GM19023 (cell line): ENCODE measurements at regions not wholly inside any gene's neighbourhood (a gene's known extent, or its start where the extent isn't known, plus 50 kb on each side); places are given as distances from the start of the nearest gene placed in this dataset.

Source experiments
- ATAC-seq: cut with Tn5 transposase; IDR thresholded peaks from one replicate; pipeline ENCODE4 v1.9.1; 2021; ENCODE audit warnings: mild to moderate bottlenecking, moderate library complexity; ENCODE audit not compliant: unreplicated experiment

- no peak for ATAC-seq
Measured at GRCh38 chr20:22003680-22004079, 298.2 kb downstream of the PAX1 start.

- ATAC-seq: no peak
Measured at GRCh38 chr20:22001886-22002285, 296.4 kb downstream of the PAX1 start.

- ATAC-seq: no peak
Measured at GRCh38 chr20:21995461-21995860, 290.0 kb downstream of the PAX1 start.

- ATAC-seq: no peak
Measured at GRCh38 chr20:21994203-21994602, 288.7 kb downstream of the PAX1 start.

GRCh38 chr20:21982559-21982958 is 277.1 kb downstream of the PAX1 start:
- no peak for ATAC-seq

- ATAC-seq: no peak
Measured at GRCh38 chr20:21981597-21982344, 276.3 kb downstream of the PAX1 start.

GRCh38 chr20:21981179-21981578 is 275.7 kb downstream of the PAX1 start:
- ATAC-seq: no peak

GRCh38 chr20:21971436-21971835 is 266.0 kb downstream of the PAX1 start:
- ATAC-seq: no peak

GRCh38 chr20:21968486-21968885 is 263.0 kb downstream of the PAX1 start:
- ATAC-seq: no peak

GRCh38 chr20:21967481-21967880 is 262.0 kb downstream of the PAX1 start:
- no peak for ATAC-seq

GRCh38 chr20:21956591-21956990 is 251.1 kb downstream of the PAX1 start:
- no peak for ATAC-seq

- no peak for ATAC-seq
Measured at GRCh38 chr20:21947406-21947805, 241.9 kb downstream of the PAX1 start.

- no peak for ATAC-seq
Measured at GRCh38 chr20:21944227-21944626, 238.8 kb downstream of the PAX1 start.

GRCh38 chr20:21941941-21942805 is 236.7 kb downstream of the PAX1 start:
- ATAC-seq: no peak

GRCh38 chr20:21936720-21937380 is 231.4 kb downstream of the PAX1 start:
- ATAC-seq: no peak

- ATAC-seq: no peak
Measured at GRCh38 chr20:21936261-21936660, 230.8 kb downstream of the PAX1 start.

- no peak for ATAC-seq
Measured at GRCh38 chr20:21933526-21933925, 228.1 kb downstream of the PAX1 start.

- ATAC-seq: no peak
Measured at GRCh38 chr20:21921251-21921650, 215.8 kb downstream of the PAX1 start.

GRCh38 chr20:21920211-21920610 is 214.7 kb downstream of the PAX1 start:
- ATAC-seq: no peak

- no peak for ATAC-seq
Measured at GRCh38 chr20:21918398-21918797, 212.9 kb downstream of the PAX1 start.

- ATAC-seq: no peak
Measured at GRCh38 chr20:21902391-21902790, 196.9 kb downstream of the PAX1 start.
